PFSK-1 (cell line): ENCODE measurements at regions not wholly inside any gene's neighbourhood (a gene's known extent, or its start where the extent isn't known, plus 50 kb on each side); places are given as distances from the start of the nearest gene placed in this dataset.

Experiments
- FOXP2 ChIP-seq: optimal IDR thresholded peaks from 2 replicates; pipeline ENCODE3; 2011; ENCODE audit warnings: borderline replicate concordance, control low read depth, inconsistent platforms; ENCODE audit not compliant: insufficient read depth; ENCODE audit errors: extremely low read length, extremely low read depth
- POLR2AphosphoS5 ChIP-seq: IDR thresholded peaks from 2 replicates; pipeline ENCODE4 v1.6.1; 2012; ENCODE audit warnings: low read depth, mild to moderate bottlenecking, control low read depth, low read length, moderate library complexity
- REST ChIP-seq, 2 experiments: IDR thresholded peaks; 2 replicates each; pipeline versions ENCODE4 v1.6.1 to v1.8.0; 2011 to 2012; ENCODE audit warnings: low read depth in 2 of 2, low read length in 2 of 2, control low read depth in 1 of 2, inconsistent platforms in 1 of 2, mild to moderate bottlenecking in 1 of 2, moderate library complexity in 1 of 2; ENCODE audit not compliant: insufficient read depth in 1 of 2
- SIN3A ChIP-seq: IDR thresholded peaks from 2 replicates; pipeline ENCODE4 v1.6.1; 2012; ENCODE audit warnings: mild to moderate bottlenecking, low read length, moderate library complexity, borderline replicate concordance; ENCODE audit not compliant: insufficient read depth
- TAF1 ChIP-seq: IDR thresholded peaks from 2 replicates; pipeline ENCODE4 v1.6.1; 2012; ENCODE audit warnings: low read length, control low read depth, borderline replicate concordance; ENCODE audit not compliant: insufficient read depth

DNA sequence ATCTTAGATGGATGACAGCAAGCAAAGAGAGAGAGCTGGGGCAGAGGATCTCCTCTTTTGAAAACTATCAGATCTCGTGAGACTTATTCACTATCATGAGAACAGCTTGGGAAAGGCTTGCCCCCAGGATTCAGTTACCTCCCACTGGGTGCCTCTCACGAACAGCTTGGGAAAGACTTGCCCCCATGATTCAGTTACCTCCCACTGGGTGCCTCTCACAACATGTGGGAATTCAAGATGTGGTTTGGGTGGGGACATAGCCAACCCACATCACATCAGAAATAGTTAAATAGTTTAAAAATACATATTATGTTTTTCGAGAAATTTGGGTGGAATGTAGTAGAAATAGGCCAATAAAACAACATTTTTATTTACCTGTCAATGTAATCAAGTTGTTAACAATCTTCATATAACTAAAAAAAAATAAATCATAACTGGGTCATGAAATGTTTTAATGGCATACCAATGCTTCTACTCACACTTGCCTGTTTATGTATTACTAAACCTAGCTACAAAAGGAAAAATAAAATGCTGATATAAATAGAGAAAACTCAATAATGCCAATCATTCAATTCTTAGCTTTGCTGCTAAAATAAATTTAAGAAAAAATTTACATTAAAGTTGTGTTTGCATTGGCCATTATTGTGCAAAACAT, 608.9 kb downstream of the SUCLG1 start:
- TF ChIP-seq POLR2AphosphoS5 (no peak), REST (IDR thresholded peaks at IDR 0.05; ENCODE audit: insufficient read depth in 1 of 2, low read depth in 2 of 2, low read length in 2 of 2) (no peak), FOXP2 (no peak), TAF1 (no peak), SIN3A (no peak)

- TF ChIP-seq REST (IDR thresholded peaks at IDR 0.05; ENCODE audit: insufficient read depth in 1 of 2, low read depth in 2 of 2, low read length in 2 of 2): no peak
- no peak for TF ChIP-seq SIN3A
- no peak for TF ChIP-seq FOXP2
- no peak for TF ChIP-seq POLR2AphosphoS5
Measured at GRCh38 chr2:83844490-83844889, 614.6 kb downstream of the SUCLG1 start.

- TF ChIP-seq FOXP2 (no peak), REST (IDR thresholded peaks at IDR 0.05; ENCODE audit: insufficient read depth in 1 of 2, low read depth in 2 of 2, low read length in 2 of 2) (no peak), SIN3A (no peak), POLR2AphosphoS5 (no peak), TAF1 (no peak)
Measured at GRCh38 chr2:83842421-83842820, 616.7 kb downstream of the SUCLG1 start.

DNA sequence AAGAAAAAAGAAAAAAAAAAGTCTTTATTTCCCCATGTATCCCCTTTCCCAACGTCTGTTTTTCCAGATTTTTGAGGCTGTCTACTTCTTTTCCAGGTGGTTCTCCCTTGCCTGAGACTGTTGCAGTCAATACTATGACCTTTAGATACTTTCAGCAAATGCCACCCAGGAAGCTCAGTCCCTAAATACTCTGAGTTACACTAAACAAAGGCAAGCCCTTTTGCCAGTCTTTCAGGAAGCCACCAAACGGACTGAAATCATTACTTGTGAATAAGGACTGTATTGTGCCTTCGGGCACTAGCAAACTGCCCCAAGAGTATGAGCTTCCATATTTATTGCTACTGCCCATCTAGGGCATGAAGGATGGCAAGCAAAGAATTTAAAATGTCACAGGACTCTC, 621.3 kb downstream of the SUCLG1 start:
- TF ChIP-seq TAF1: no peak
- no peak for TF ChIP-seq POLR2AphosphoS5
- TF ChIP-seq FOXP2: no peak
- no peak for TF ChIP-seq REST (IDR thresholded peaks at IDR 0.05; ENCODE audit: insufficient read depth in 1 of 2, low read depth in 2 of 2, low read length in 2 of 2)
- no peak for TF ChIP-seq SIN3A
